ENCODE measurements at regions not wholly inside any gene's neighbourhood (a gene's known extent, or its start where the extent isn't known, plus 50 kb on each side); places are given as distances from the start of the nearest gene placed in this dataset.

DNA sequence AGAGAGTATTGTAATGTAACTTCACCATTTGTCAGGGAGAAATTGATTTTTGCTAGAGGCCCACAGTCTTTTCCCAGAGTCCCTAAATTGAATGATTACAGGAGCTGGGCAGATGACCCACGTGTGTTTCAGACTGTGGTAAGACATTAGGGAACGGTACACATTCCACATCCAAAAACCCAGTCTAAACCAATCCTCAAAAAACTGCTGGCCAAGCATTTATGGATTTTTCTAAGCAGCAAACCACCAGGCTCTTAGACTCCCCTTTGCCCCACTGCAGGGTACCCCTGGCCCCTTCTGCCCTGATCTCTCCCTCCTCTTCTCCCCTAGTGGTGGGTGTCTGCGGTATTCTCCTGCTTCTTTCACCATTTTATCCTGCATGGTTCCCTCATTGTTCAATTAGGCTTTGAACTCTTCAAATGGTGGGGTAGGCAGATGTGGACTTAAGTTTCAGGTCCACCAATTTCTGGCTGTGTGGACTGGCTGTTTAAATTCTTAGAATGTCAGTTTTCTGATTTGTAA lies 135.5 kb upstream of the SORCS3 start:
- no peak for DNase-seq (ENCODE audit: low read depth, low spot score)
- H3K27ac ChIP-seq = no peak overlapping the region

DNA sequence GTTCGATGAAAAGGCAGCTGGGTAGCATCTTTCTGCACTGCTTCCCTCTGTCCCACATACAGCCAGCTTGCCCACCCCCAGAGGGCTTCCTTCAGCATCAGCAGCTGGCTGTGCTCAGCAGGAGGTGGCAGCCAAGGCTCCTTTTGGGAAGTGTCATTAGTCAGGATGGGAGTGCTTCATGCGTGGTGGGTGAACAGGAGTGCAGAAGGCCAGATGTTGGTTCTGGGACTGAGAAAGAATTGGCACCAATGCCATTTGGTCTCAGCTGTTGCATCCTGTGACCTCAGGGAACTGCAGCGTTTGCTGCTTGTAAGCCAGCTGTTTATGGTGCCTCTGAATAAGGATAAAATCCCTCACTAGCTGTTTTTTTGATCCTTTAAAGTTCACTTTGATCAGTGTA lies 131.1 kb upstream of the SORCS3 start:
- no peak for DNase-seq (ENCODE audit: low read depth, low spot score)
- no peak overlapping the region for H3K27ac ChIP-seq

DNA sequence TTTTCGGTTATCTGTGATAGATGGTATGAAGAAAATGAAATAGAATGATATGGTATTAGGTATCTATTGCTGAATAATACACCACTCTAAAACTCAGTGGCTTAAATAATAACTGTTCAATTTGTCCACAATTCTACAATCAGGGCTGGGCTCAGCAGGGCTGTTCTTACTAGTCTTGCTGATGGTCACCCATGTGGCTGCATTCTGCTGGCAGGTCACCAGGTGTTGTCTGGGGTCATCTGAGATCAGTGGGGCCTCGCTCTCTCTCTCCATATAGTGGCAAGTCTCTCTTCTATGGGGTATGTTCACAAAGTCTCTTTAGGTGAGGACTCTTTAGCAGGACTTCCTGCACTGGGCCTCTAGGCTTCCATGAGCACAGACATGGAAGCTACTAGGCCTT lies 130.4 kb upstream of the SORCS3 start:
- no peak overlapping the region for H3K27ac ChIP-seq
- DNase-seq (ENCODE audit: low read depth, low spot score) = no peak

DNA sequence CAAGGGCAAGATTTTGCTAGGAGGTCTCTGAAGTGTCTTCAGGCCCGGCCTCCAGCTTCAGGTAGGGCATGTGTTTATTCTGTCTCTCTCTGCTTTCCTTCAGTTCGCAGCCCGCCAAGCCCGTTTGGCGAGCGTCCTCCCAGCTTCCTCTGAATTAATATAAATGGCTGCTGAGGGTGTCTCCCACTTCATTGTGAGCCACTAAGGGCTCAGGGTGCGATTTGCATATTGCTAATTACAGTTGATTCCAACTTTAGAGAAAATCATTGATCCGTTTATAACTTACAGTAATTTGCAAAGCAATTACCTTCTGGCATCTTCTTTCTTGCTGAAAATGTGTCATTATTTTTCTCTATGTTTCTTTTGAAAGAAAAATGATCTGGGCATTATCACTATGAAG lies 128.3 kb upstream of the SORCS3 start:
- no peak for DNase-seq (ENCODE audit: low read depth, low spot score)
- no peak overlapping the region for H3K27ac ChIP-seq

DNA sequence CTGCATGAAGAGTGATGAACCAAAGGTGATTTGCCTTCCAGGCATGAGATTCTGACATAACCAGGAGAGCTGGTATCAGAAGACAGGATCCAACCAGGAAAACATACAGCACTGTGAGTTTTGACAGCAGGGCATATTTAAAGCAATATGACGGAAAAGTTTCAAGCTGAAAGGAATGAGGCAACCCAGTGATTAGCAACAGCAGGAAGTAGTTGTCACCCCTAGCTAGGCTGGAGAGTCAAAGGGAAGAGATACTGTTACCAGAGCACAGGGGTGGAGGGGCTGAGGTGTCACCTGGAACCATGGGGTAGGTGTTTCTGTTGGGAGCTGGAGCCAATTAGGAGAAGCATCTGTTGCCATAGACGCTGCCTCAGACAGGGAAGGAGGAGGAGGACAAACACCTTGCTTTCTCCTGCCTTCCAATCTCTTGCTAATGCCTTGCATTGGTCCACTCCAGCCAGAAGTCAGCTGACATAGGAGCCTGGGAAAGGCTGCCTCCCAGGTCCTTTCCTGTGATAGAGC lies 125.4 kb upstream of the SORCS3 start:
- no peak overlapping the region for H3K27ac ChIP-seq
- no peak for DNase-seq (ENCODE audit: low read depth, low spot score)

DNA sequence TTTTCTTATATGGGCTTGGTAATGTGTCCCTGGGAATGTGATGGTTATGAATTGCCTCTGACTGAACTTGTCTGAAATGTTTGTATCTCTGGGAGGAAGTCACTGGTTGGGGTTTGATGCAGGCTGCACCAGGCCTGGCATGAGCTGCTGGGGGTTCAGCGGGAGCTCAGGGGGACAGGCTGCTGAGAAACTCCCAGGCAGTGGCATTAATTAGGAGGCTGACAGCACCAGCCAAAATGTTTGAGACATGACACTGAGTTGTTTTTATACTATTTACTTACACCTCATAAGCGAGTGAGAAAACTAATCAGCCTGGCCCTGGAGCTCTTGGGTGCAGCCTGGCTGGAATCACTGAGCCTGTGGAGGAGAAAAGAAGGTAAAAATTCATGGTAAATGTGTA lies 124.1 kb upstream of the SORCS3 start:
- H3K27ac ChIP-seq = no peak overlapping the region
- DNase-seq (ENCODE audit: low read depth, low spot score) = no peak

DNA sequence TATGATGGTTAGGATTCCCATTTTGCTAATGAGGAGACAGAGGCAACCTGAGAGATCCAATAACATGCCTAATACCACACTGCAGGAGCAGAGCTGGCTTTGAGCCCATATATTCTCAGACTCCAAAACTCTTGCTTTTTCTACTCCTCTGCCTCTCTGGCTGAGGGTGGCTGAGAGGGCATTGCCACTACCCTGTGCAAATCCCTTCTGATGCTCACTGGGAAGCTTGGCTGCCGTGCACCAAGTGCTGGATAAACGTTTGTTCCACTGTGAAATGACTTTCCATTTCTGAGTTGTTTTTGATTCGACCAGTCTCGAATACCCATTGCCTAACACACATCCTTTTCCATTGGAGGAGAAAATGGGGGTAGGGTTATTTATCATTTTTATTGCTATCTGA lies 123.1 kb upstream of the SORCS3 start:
- DNase-seq (ENCODE audit: low read depth, low spot score) = no peak
- H3K27ac ChIP-seq = no peak overlapping the region

DNA sequence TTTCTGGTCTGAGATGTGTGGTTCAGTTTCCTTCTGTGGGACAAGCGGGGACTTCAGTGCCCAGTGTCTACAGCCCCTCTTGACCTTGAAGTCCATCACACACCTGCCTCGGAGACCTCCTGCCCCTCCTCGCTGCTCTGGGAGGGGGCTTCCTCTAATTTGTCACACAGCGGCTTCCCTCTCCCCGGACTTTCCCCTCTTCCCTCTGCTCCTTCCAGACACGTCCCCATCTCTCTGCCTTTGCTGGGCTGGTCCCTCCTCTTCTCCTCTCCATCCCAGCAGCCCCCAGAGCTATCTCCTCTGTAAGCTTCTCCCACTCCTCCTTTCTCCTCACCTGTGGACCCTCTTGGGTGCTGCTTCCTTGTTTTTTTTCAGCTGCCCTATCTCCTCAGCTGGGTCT lies 122.2 kb upstream of the SORCS3 start:
- no peak for DNase-seq (ENCODE audit: low read depth, low spot score)

DNA sequence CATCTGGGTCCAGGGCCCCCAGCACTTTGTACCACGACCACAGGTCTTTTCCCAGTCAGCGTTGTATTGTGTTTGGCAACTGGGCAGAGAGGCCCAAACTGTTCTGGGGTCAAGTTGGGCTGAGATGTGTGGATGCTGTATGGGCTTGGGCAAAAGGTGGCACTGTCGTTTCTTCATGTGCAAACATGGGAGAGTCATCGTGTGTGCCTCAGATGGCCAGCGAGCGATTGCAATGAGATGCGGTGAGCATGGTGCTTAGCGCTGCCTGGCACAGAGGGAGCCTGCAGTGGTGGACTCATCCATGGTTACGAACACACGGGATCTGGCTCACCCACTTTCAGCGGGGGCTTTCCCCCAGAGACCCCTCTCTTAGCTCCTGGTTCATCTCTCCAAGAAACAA lies 120.4 kb upstream of the SORCS3 start:
- DNase-seq (ENCODE audit: low read depth, low spot score) = no peak

More for the DNA sequence above, 122.2 kb upstream of the SORCS3 start:
- no peak overlapping the region for H3K27ac ChIP-seq

DNA sequence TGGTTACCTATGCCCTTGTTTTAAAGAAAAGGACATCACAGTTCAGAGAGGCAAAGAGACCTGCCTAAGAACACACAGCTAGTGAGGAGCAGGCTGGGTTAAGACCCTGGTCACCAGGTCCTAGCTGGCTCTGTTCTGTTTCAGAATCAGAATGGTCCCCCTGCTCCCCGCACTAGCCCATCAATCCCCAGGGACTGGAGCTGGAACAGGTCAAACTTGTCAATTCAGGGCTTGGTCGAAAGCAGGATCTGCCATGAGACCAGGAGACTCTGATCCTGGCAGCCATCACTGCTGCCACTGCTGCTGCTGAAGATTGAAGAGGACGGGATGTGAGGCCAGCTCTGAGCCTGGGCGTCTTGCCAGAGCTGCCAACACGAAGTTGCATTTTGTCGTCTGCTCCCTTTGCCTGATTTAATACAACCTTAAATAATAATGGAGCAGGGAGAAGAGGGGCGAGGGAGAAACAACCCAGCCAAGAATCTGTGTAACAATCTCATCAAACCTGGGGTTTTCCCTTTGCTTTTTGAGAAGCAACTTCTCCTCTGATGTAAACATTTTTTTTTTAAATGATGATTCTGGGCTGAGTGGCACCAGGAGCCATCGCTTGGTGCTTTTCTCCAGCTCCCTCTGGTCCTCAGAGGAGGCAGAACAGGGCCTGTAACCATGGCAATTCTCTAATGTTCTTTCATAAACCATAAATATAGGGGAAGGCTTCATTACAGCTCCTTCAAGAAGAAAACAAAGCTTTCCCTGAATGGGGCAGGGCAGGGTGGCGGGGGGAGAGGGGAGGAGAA lies 119.0 kb upstream of the SORCS3 start:
- no peak overlapping the region for H3K27ac ChIP-seq
- DNase-seq (ENCODE audit: low read depth, low spot score) = no peak

More for the DNA sequence above, 120.4 kb upstream of the SORCS3 start:
- H3K27ac ChIP-seq = no peak overlapping the region

DNA sequence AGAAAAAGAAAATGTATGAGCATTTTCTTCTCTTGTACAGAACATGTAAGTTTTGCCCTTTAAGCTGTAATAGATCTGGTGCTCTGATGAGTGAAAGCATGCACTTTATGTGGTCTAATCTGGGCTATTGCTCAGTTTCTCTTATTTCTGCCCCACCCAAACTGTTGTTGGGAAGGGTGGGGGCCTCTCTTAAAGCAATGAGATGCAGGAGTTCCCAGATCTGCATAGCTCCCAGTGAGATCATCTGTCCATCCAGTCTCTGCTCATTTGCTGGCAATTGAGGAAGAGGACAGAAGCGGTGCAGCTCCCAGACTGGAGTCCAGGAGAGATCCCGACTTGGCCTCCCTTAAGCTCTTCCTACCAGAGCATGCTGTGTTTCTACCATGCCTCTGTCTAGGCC lies 114.9 kb upstream of the SORCS3 start:
- H3K27ac ChIP-seq = no peak overlapping the region
- no peak for DNase-seq (ENCODE audit: low read depth, low spot score)

DNA sequence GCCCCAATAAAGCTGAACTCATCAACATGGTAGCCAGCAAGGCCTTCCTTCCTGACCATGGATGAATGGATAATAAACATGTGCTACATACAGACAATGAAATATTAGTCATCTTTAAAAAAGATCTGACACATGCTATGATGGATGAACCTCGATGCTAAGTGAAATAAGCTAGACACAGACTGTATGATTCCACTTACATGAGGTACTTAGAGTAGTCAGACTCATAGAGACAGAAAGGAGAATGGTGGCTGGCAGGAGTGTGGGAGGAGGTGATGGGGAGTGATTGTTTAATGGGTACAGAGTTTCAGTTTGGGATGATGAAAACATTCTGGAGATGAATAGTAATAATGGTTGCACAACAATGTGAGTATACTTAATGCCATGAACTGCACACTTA lies 114.1 kb upstream of the SORCS3 start:
- H3K27ac ChIP-seq = no peak overlapping the region
- no peak for DNase-seq (ENCODE audit: low read depth, low spot score)

DNA sequence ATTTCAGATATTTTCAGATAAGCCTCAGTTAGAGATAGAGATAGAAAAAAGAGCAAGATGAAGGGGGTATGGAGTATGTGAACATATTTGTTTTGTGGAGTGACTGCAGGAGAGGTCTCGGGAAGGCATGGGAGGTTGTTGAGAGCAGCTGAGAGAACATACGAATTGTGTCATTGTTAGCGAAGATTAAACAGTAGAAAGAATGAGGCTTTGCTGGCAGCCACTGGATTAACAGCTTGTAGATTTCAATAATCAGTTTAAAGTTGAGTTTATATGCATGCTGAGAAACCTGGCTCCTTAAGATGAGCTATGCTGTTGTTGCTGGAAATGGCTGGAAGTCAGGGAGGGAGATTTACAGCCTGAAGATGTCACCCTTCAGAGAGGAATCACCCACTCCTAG lies 100.9 kb upstream of the SORCS3 start:
- no peak overlapping the region for H3K27ac ChIP-seq
- no peak for DNase-seq (ENCODE audit: low read depth, low spot score)

DNA sequence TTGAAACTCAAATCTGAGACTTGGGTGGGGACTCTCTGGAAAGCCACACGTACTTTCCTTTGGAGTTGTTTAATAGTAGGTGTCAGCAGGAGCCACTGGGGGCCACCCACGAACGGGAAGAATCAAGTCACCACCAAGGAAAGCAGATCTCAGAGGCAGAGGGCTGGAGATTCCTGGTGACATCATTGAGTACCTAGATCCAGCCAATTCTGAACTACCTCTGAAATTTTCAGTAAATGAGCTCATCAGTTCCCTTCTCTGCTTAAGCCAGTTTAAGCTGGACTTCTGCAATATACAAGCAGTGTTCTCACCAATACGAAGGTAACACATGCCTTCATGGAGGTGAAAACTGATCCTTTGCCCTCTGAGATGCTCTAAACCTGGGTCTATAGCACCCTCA lies 99.3 kb upstream of the SORCS3 start:
- DNase-seq (ENCODE audit: low read depth, low spot score) = no peak
- H3K27ac ChIP-seq = no peak overlapping the region

DNA sequence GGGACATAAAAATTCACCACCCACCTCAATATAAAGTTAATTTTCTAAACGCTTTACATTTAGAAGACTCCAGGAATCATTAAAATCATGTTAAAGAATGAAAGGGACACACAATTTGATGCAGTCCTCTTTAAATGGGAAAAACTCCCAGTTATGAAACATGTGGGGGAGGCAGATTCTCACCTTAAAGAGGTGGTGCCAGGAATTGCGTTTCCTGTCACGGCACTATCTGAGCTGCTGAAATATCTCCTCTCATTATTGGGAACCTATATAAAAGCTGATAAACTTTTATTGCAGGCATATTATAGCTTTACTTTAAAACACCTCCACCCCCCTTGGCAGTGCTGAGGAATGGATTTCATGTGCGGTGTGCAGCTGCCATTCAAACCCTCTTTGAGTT lies 94.8 kb upstream of the SORCS3 start:
- DNase-seq (ENCODE audit: low read depth, low spot score) = no peak
- H3K27ac ChIP-seq = no peak overlapping the region

DNA sequence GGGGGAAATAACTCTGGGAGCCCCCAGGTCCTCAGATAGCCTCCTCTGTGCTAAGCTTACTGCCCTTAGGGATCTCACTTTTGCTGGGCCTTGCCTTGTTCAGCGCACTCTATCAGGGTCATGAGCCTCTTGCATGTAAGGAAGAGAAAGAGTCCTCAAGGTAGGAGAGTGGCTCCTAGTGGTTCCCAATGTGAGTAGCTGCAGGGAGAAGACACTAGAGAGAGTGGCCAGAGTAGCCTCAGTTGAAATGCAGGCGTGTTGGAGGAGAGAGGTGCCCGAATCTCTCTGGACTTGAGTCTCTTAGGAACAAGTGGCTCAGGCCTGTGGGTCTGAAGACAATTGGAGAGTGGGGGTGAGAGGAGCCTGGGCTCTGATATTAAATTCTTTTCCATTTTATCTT lies 94.3 kb upstream of the SORCS3 start:
- H3K27ac ChIP-seq = no peak overlapping the region
- DNase-seq (ENCODE audit: low read depth, low spot score) = no peak

DNA sequence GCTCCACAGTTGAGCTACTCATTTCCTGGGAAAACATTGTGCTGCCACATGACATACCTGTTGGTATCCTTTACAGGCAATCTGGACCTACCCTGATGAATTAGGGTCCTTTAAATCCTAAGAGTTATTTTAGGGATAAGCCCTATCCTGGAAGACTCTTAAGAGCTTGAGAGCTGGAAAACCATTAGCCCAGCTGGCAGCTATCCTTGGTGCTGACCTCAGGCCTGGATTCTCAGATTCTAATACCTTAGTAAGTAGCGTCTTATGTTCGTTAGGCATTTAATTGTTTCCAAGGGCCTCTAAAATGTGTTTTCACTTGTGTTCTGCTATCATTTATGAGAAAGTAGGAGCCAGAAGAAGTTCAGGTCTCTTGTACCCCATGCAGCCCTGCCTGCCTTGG lies 93.0 kb upstream of the SORCS3 start:
- no peak for DNase-seq (ENCODE audit: low read depth, low spot score)
- H3K27ac ChIP-seq = no peak overlapping the region

DNA sequence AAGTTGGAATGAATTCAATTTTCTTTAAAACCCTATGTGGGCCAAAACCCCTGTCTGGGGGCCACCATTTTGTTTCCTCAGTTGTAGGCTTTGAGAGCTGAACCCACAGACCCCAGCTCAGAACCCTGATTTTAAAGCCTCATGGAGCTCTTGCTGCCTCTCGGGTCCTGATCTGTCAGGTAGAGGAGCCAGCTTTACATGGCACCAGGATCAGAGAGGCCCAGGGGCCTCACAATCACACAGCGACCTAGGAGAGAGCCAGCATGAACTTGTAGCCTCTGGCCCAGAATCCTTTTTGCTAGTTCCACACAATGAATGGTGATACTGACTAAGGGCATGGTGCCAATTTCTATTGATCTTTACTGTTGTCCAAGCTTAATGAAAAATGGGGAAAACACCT lies 84.3 kb upstream of the SORCS3 start:
- DNase-seq (ENCODE audit: low read depth, low spot score) = no peak
- H3K27ac ChIP-seq = no peak overlapping the region

DNA sequence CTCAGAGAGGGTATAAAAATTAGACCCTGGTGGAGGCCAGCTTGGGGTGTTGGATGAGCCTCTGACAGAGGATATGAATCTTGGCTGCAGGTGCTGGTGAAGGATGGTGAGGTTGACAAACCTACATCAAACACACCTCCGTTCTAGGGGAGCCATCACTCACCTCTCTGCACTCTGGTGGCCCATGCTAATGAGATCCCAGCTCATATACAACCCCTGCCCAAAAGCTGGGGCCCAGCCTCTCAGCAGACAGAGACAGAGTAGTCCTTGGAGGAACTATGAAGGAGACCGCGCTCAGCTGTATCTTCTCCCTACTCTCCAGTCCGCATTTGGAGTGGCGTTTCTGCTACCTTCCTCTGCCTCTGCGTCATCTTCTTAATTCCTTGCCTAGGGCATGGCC lies 83.1 kb upstream of the SORCS3 start:
- no peak for DNase-seq (ENCODE audit: low read depth, low spot score)
- H3K27ac ChIP-seq = no peak overlapping the region

DNA sequence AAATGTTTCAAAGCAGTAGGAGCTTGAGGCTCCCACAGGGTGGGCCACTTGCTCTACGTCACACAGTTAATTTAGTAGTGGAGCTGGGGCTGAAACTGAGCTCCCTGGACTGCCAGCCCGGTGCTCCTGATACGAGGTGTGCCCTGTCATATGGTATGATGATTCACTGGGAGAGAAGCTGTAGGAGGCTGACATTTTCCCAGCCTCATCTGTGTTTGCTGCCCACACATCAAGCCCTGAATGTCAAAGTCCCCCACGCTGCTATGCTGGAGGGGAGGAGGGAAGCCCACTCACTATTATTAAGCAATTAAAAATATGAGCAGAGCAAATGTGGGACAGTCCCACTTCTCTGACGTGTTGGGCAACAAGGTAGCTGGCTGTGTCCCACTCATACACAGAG lies 81.2 kb upstream of the SORCS3 start:
- H3K27ac ChIP-seq = no peak overlapping the region
- no peak for DNase-seq (ENCODE audit: low read depth, low spot score)

DNA sequence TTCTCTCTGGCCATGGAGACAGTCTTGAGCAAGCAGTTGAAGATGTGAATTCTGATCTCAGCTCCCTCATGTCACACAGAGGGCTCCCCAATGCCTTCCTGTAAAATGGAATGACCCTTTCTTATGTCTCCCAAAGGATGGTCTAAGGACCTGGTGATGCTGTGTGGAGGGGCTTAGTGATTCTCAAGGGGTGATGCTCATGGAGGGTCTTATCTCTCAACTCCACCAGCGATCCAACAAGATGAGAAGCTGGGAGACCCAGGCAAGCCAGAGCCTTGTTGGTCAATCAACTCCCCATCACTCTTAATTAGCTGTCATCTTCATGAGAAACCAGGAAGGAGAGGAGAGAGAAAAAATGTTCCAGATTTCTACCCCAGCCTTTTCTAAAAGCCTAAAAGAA lies 78.0 kb upstream of the SORCS3 start:
- DNase-seq (ENCODE audit: low read depth, low spot score) = no peak
- no peak overlapping the region for H3K27ac ChIP-seq

DNA sequence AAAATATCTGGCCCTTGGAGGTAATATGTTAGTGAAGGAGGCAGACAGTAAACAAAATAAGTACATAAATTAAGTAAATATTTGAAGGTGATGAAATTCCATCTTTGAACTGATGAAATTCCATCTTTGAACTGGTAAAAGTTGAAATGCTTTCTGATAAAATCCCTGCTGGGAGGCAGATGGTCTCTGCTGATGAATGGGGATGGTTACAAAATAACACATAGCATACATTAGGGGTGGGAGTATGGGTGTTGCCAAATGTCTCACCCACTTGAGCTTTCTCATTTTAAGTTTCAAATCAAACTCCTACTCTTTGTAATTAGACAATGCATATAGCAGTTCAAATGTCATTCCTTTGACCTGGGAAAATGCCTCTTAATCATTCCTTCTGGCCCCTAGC lies 77.5 kb upstream of the SORCS3 start:
- DNase-seq (ENCODE audit: low read depth, low spot score) = no peak
- no peak overlapping the region for H3K27ac ChIP-seq
